ENCODE measurements at regions not wholly inside any gene's neighbourhood (a gene's known extent, or its start where the extent isn't known, plus 50 kb on each side); places are given as distances from the start of the nearest gene placed in this dataset.

DNA sequence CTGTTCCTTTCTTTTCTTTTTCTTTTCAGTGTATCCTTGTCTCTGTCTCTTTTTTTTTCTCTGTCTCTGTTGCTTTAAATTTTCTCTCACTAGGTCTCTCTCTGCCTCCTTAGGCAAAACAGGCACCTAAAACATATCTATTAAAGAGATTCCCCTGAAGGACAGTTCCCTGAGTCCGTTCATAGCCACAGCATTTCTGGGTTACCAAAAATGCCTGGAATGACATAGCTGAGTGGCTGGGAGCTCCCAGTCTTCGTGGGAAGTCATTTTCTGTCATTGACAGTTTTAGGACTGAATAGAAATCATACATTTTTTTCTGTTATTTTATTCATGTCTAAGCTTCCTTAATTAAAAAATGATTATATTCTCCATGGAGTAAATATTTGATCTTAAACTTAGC, 323.8 kb upstream of the AZI2 start:
- Histone ChIP-seq H3K4me2 (ENCODE audit: low read length) (no peak overlapping the region), H3K27me3 (ENCODE audit: control insufficient read depth, low read length) (no peaks in the 10 kb centered on the region), H3K79me2 (ENCODE audit: control insufficient read depth, low read length) (no peaks in the 10 kb centered on the region), H3K27ac (ENCODE audit: low read depth, low read length) (no peak overlapping the region), H3K4me3 (ENCODE audit: low read length) (no peak overlapping the region), H3F3A (ENCODE audit: control insufficient read depth, insufficient read depth) (no peaks in the 10 kb centered on the region), H3K9me2 (replicated peaks; ENCODE audit: control insufficient read depth, low read length) (no peaks in the 10 kb centered on the region), H4K20me1 (ENCODE audit: control insufficient read depth, insufficient read depth, low read depth, low read length) (no peaks in the 10 kb centered on the region), H3K4me1 (ENCODE audit: control insufficient read depth, low read length) (no peaks in the 10 kb centered on the region), H3K36me3 (ENCODE audit: control insufficient read depth, low read length) (no peaks in the 10 kb centered on the region), H3K9me3 (ENCODE audit: control insufficient read depth, insufficient read depth, low read length) (no peaks in the 10 kb centered on the region)
- TF ChIP-seq EZH2phosphoT487 (IDR thresholded peaks at IDR 0.05; ENCODE audit: borderline replicate concordance, low read length) (no peak), CTCF (IDR thresholded peaks at IDR 0.05; ENCODE audit: low read depth, low read length, poor library complexity, severe bottlenecking) (no peak)

GRCh38 chr3:28673446-28673845, 324.8 kb upstream of the AZI2 start:
- Histone ChIP-seq H3K4me2 (ENCODE audit: low read length) (no peak overlapping the region), H3K4me1 (ENCODE audit: control insufficient read depth, low read length) (no peaks in the 10 kb centered on the region), H3K79me2 (ENCODE audit: control insufficient read depth, low read length) (no peaks in the 10 kb centered on the region), H4K20me1 (ENCODE audit: control insufficient read depth, insufficient read depth, low read depth, low read length) (no peaks in the 10 kb centered on the region), H3F3A (ENCODE audit: control insufficient read depth, insufficient read depth) (no peaks in the 10 kb centered on the region), H3K9me3 (ENCODE audit: control insufficient read depth, insufficient read depth, low read length) (no peaks in the 10 kb centered on the region), H3K9me2 (replicated peaks; ENCODE audit: control insufficient read depth, low read length) (no peaks in the 10 kb centered on the region), H3K36me3 (ENCODE audit: control insufficient read depth, low read length) (no peaks in the 10 kb centered on the region), H3K27ac (ENCODE audit: low read depth, low read length) (no peak overlapping the region), H3K4me3 (ENCODE audit: low read length) (no peak overlapping the region), H3K27me3 (ENCODE audit: control insufficient read depth, low read length) (no peaks in the 10 kb centered on the region)
- no peak for TF ChIP-seq CTCF (IDR thresholded peaks at IDR 0.05; ENCODE audit: low read depth, low read length, poor library complexity, severe bottlenecking)
- TF ChIP-seq EZH2phosphoT487 (IDR thresholded peaks at IDR 0.05; ENCODE audit: borderline replicate concordance, low read length), result no peak

DNA sequence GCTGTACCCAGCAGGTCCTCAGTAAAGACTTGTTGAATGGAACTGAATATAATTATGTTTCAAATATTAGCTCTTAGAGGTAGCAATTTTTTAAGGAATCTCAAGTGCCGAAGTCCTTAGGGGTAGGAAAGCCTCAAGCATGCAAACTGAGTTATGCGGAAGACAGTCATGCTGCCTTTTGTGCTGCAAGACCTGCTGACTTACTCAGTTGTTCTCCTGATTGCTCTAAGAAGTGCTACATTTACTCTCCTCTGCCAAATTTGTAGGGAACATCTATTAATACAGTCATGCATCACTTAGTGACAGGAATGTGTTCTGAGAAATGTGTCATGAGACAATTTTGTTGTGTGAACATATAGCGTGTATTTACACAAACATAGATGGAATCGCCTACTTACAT, 325.6 kb upstream of the AZI2 start:
- TF ChIP-seq EZH2phosphoT487 (IDR thresholded peaks at IDR 0.05; ENCODE audit: borderline replicate concordance, low read length) (no peak), CTCF (IDR thresholded peaks at IDR 0.05; ENCODE audit: low read depth, low read length, poor library complexity, severe bottlenecking) (no peak)
- H3K36me3 ChIP-seq (ENCODE audit: control insufficient read depth, low read length), result no peaks in the 10 kb centered on the region
- no peak overlapping the region for H3K4me2 ChIP-seq (ENCODE audit: low read length)
- no peaks in the 10 kb centered on the region for H3K4me1 ChIP-seq (ENCODE audit: control insufficient read depth, low read length)
- H3K27me3 ChIP-seq (ENCODE audit: control insufficient read depth, low read length), result no peaks in the 10 kb centered on the region
- H3K27ac ChIP-seq (ENCODE audit: low read depth, low read length), result no peak overlapping the region
- H4K20me1 ChIP-seq (ENCODE audit: control insufficient read depth, insufficient read depth, low read depth, low read length), result no peaks in the 10 kb centered on the region
- H3F3A ChIP-seq (ENCODE audit: control insufficient read depth, insufficient read depth), result no peaks in the 10 kb centered on the region
- no peak overlapping the region for H3K4me3 ChIP-seq (ENCODE audit: low read length)
- H3K9me3 ChIP-seq (ENCODE audit: control insufficient read depth, insufficient read depth, low read length), result no peaks in the 10 kb centered on the region
- H3K79me2 ChIP-seq (ENCODE audit: control insufficient read depth, low read length), result no peaks in the 10 kb centered on the region
- no peaks in the 10 kb centered on the region for H3K9me2 ChIP-seq (replicated peaks; ENCODE audit: control insufficient read depth, low read length)

DNA sequence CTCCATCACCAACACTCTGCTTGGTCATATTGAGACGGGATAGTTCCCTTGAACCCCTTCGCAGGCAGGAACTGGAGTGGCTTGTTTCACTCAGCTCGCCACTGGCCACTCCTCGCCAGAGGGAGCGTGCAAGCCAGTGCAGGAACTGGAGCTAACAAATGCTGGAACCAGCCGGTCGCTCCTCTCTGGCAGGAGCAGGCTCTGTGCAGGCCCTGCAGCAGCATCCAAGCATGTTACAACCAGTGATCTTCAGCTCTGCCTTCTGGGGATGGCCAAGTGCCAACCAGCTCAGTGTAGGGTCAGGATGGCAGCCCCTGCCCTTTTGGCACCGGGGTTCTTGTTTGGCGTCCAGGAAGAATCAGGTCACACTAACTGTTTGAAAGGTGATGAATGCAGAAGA, 329.0 kb upstream of the AZI2 start:
- no peaks in the 10 kb centered on the region for H3K9me2 ChIP-seq (replicated peaks; ENCODE audit: control insufficient read depth, low read length)
- H3K4me1 ChIP-seq (ENCODE audit: control insufficient read depth, low read length), result no peaks in the 10 kb centered on the region

More for the DNA sequence above, 329.0 kb upstream of the AZI2 start:
- no peak for TF ChIP-seq CTCF (IDR thresholded peaks at IDR 0.05; ENCODE audit: low read depth, low read length, poor library complexity, severe bottlenecking)
- TF ChIP-seq EZH2phosphoT487 (IDR thresholded peaks at IDR 0.05; ENCODE audit: borderline replicate concordance, low read length), result no peak
- no peaks in the 10 kb centered on the region for H3K27me3 ChIP-seq (ENCODE audit: control insufficient read depth, low read length)
- H3K79me2 ChIP-seq (ENCODE audit: control insufficient read depth, low read length), result no peaks in the 10 kb centered on the region
- H3K27ac ChIP-seq (ENCODE audit: low read depth, low read length), result no peak overlapping the region
- no peaks in the 10 kb centered on the region for H3K36me3 ChIP-seq (ENCODE audit: control insufficient read depth, low read length)
- H3K4me2 ChIP-seq (ENCODE audit: low read length), result no peak overlapping the region
- H3K9me3 ChIP-seq (ENCODE audit: control insufficient read depth, insufficient read depth, low read length), result no peaks in the 10 kb centered on the region
- no peak overlapping the region for H3K4me3 ChIP-seq (ENCODE audit: low read length)
- H4K20me1 ChIP-seq (ENCODE audit: control insufficient read depth, insufficient read depth, low read depth, low read length), result no peaks in the 10 kb centered on the region
- H3F3A ChIP-seq (ENCODE audit: control insufficient read depth, insufficient read depth), result no peaks in the 10 kb centered on the region

All from DOHH2 (cell line).